DOHH2 (cell line): ENCODE measurements at regions not wholly inside any gene's neighbourhood (a gene's known extent, or its start where the extent isn't known, plus 50 kb on each side); places are given as distances from the start of the nearest gene placed in this dataset.

Experiments
- H3F3A ChIP-seq: fragments of 200-600 bp; sonication (generic), shearing (Covaris generic); 2 replicates; pipeline ENCODE4 v1.6.0; 2016; ENCODE audit warnings: antibody characterized with exemption, mild to moderate bottlenecking; ENCODE audit not compliant: control insufficient read depth, insufficient read depth
- H3K27ac ChIP-seq: fragments of 200-600 bp; sonication (generic); 2 replicates; pipeline ENCODE4 v1.5.1; 2014; ENCODE audit warnings: low read depth, mild to moderate bottlenecking, low read length, moderate library complexity
- H3K27me3 ChIP-seq: fragments of 200-600 bp; sonication (generic); 2 replicates; pipeline ENCODE4 v1.6.1; 2014; ENCODE audit warnings: mild to moderate bottlenecking, low read length, mixed read lengths; ENCODE audit not compliant: control insufficient read depth
- H3K36me3 ChIP-seq: fragments of 200-600 bp; sonication (generic); 2 replicates; pipeline ENCODE4 v1.6.1; 2014; ENCODE audit warnings: mild to moderate bottlenecking, low read length, moderate library complexity, mixed read lengths; ENCODE audit not compliant: control insufficient read depth
- H3K4me1 ChIP-seq: fragments of 200-600 bp; sonication (generic); 2 replicates; pipeline ENCODE4 v1.6.1; 2014; ENCODE audit warnings: mild to moderate bottlenecking, low read length, mixed read lengths; ENCODE audit not compliant: control insufficient read depth
- H3K4me2 ChIP-seq: fragments of 200-600 bp; sonication (generic); 2 replicates; pipeline ENCODE4 v1.6.0; 2014; ENCODE audit warnings: mild to moderate bottlenecking, low read length, moderate library complexity
- H3K4me3 ChIP-seq: fragments of 200-600 bp; sonication (generic); 2 replicates; pipeline ENCODE4 v1.5.1; 2014; ENCODE audit warnings: mild to moderate bottlenecking, low read length, mixed read lengths
- H3K79me2 ChIP-seq: fragments of 200-600 bp; sonication (generic); 2 replicates; pipeline ENCODE4 v1.6.1; 2014; ENCODE audit warnings: mild to moderate bottlenecking, low read length, mixed read lengths; ENCODE audit not compliant: control insufficient read depth
- H3K9me2 ChIP-seq: fragments of 200-600 bp; sonication (generic); replicated peaks from 2 replicates; pipeline ENCODE4 v1.6.1; 2014; ENCODE audit warnings: mild to moderate bottlenecking, low read length, mixed read lengths; ENCODE audit not compliant: control insufficient read depth
- H3K9me3 ChIP-seq: fragments of 200-600 bp; sonication (generic); 2 replicates; pipeline ENCODE4 v1.6.1; 2014; ENCODE audit warnings: antibody characterized with exemption, low read length, mixed read lengths; ENCODE audit not compliant: control insufficient read depth, insufficient read depth
- H4K20me1 ChIP-seq: fragments of 200-600 bp; sonication (generic); 2 replicates; pipeline ENCODE4 v1.6.0; 2014; ENCODE audit warnings: low read depth, mild to moderate bottlenecking, antibody characterized with exemption, low read length, moderate library complexity; ENCODE audit not compliant: control insufficient read depth, insufficient read depth
- CTCF ChIP-seq: fragments of 200-600 bp; sonication (generic); IDR thresholded peaks from one replicate; pipeline ENCODE4 v1.5.1; 2014; ENCODE audit warnings: antibody characterized with exemption, mild to moderate bottlenecking, low read depth, low read length; ENCODE audit not compliant: poor library complexity, severe bottlenecking
- EZH2phosphoT487 ChIP-seq: fragments of 200-600 bp; sonication (generic); IDR thresholded peaks from 2 replicates; pipeline ENCODE4 v1.6.1; 2017; ENCODE audit warnings: borderline replicate concordance, mild to moderate bottlenecking, antibody characterized with exemption, low read length, moderate library complexity, mixed read lengths

- H3K27me3 ChIP-seq, result no peaks in the 10 kb centered on the region
- no peaks in the 10 kb centered on the region for H3F3A ChIP-seq
- H3K4me2 ChIP-seq, result no peak overlapping the region
- H3K4me3 ChIP-seq, result no peak overlapping the region
- no peaks in the 10 kb centered on the region for H3K79me2 ChIP-seq
- no peaks in the 10 kb centered on the region for H3K4me1 ChIP-seq
- H3K9me3 ChIP-seq, result no peaks in the 10 kb centered on the region
- no peaks in the 10 kb centered on the region for H3K9me2 ChIP-seq
- no peak overlapping the region for H3K27ac ChIP-seq
- no peaks in the 10 kb centered on the region for H3K36me3 ChIP-seq
- no peaks in the 10 kb centered on the region for H4K20me1 ChIP-seq
- TF ChIP-seq CTCF, result no peak
- no peak for TF ChIP-seq EZH2phosphoT487
Measured at GRCh38 chr22:27440304-27440865, 361.2 kb downstream of the MN1 start.

GRCh38 chr22:27441706-27442475, 359.7 kb downstream of the MN1 start:
- TF ChIP-seq EZH2phosphoT487 (no peak), CTCF (no peak)
- no peaks in the 10 kb centered on the region for H3K36me3 ChIP-seq
- no peaks in the 10 kb centered on the region for H4K20me1 ChIP-seq
- no peaks in the 10 kb centered on the region for H3K4me1 ChIP-seq
- H3K27me3 ChIP-seq, result no peaks in the 10 kb centered on the region
- H3F3A ChIP-seq, result no peaks in the 10 kb centered on the region
- no peak overlapping the region for H3K27ac ChIP-seq
- H3K4me3 ChIP-seq, result no peak overlapping the region
- H3K9me3 ChIP-seq, result no peaks in the 10 kb centered on the region
- no peaks in the 10 kb centered on the region for H3K9me2 ChIP-seq
- no peak overlapping the region for H3K4me2 ChIP-seq
- H3K79me2 ChIP-seq, result no peaks in the 10 kb centered on the region

- Histone ChIP-seq H3K27me3 (no peaks in the 10 kb centered on the region), H3K27ac (no peak overlapping the region), H3K4me3 (no peak overlapping the region), H3K4me1 (no peaks in the 10 kb centered on the region), H3F3A (no peaks in the 10 kb centered on the region), H3K36me3 (no peaks in the 10 kb centered on the region), H3K79me2 (no peaks in the 10 kb centered on the region), H4K20me1 (no peaks in the 10 kb centered on the region), H3K4me2 (no peak overlapping the region), H3K9me2 (no peaks in the 10 kb centered on the region), H3K9me3 (no peaks in the 10 kb centered on the region)
- TF ChIP-seq EZH2phosphoT487, result no peak
Measured at GRCh38 chr22:27443306-27443705, 358.2 kb downstream of the MN1 start.

GRCh38 chr22:27445881-27446280, 355.7 kb downstream of the MN1 start:
- Histone ChIP-seq H3K4me1 (no peaks in the 10 kb centered on the region), H3K27me3 (no peaks in the 10 kb centered on the region), H3K79me2 (no peaks in the 10 kb centered on the region), H3K4me2 (no peak overlapping the region), H3K9me3 (no peaks in the 10 kb centered on the region), H4K20me1 (no peaks in the 10 kb centered on the region), H3K4me3 (no peak overlapping the region), H3K27ac (no peak overlapping the region), H3K36me3 (no peaks in the 10 kb centered on the region), H3K9me2 (no peaks in the 10 kb centered on the region), H3F3A (no peaks in the 10 kb centered on the region)
- TF ChIP-seq CTCF (no peak), EZH2phosphoT487 (no peak)
